HEK293T (cell line): ENCODE measurements at regions not wholly inside any gene's neighbourhood (a gene's known extent, or its start where the extent isn't known, plus 50 kb on each side); places are given as distances from the start of the nearest gene placed in this dataset.

ENCODE experiments used
- ARNT ChIP-seq: fragments of 450-650 bp; IDR thresholded peaks from 2 replicates; pipeline ENCODE4 v1.6.1; 2017; ENCODE audit warnings: mild to moderate bottlenecking
- CTBP1 ChIP-seq: fragments of 450-650 bp; IDR thresholded peaks from 2 replicates; pipeline ENCODE4 v1.6.1; 2016; ENCODE audit warnings: borderline replicate concordance
- NFRKB ChIP-seq: fragments of 450-650 bp; IDR thresholded peaks from 2 replicates; pipeline ENCODE4 v1.6.1; 2016; ENCODE audit warnings: mild to moderate bottlenecking, moderate library complexity
- PKNOX1 ChIP-seq: fragments of 450-650 bp; IDR thresholded peaks from 2 replicates; pipeline ENCODE4 v1.6.1; 2016
- SP1 ChIP-seq: fragments of 450-650 bp; IDR thresholded peaks from 2 replicates; pipeline ENCODE4 v1.6.1; 2017
- SUZ12 ChIP-seq: fragments of 450-650 bp; IDR thresholded peaks from 2 replicates; pipeline ENCODE4 v1.6.1; 2016; ENCODE audit warnings: mild to moderate bottlenecking

DNA sequence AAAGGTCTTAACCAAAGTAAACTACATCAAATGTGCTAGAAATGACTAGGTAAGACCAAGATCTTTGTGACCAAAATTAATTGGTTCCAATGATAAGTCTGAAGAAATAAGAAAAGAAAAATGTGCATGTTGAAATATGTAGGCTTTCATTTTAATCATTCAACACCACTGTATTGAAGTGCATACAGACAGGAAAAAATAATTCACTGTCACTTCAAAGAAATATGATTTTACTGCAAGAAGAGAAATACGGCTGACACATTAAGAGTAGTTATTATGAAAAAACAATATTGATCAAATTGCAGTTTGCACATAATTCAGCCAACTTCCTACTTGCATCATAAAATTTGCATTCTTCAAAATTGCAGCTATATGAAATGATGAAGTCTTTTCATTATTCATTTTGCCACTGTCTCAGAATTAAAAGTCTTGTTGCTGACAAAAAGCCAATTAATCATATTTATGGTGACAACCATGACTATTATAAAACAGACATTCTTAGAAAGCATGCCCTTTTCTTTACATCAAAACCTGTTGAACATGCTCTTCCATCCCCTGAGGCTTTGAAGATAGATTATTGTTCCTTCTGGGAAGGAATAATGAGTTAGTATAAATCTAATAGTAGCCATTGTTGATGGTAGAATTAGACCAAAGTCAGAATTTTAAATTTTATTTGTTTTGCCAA, 405.9 kb upstream of the MAD2L1 start:
- TF ChIP-seq NFRKB = no peak
- TF ChIP-seq CTBP1 = no peak
- TF ChIP-seq ARNT = no peak
- TF ChIP-seq SUZ12 = no peak
- no peak for TF ChIP-seq SP1
- TF ChIP-seq PKNOX1 = peak; percentile 70
